ENCODE measurements at regions not wholly inside any gene's neighbourhood (a gene's known extent, or its start where the extent isn't known, plus 50 kb on each side); places are given as distances from the start of the nearest gene placed in this dataset.
"Not testable (repeated sequence)": the region's sequence is repeated elsewhere in the genome, so short reads cannot be mapped to it uniquely, and the experiment has no call there.

DNA sequence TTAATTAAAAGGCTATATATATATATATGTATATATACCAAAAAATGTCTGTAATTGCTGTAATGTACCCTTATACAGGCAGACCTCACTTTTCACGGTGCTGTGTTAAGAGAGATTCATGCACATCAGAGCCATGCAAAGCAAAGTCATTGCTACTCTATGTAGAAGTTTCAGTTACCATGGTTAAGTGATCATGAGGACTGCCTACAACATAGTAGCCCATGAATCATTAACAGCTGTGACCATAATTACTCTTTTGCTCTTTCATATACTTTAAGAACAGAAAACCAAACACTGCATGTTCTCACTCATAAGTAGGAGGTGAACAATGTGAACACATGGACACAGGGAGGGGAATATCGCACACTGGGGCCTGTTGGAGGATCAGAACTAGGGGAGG, 225.3 kb upstream of the EPHA3 start:
- Histone ChIP-seq H3K9ac (ENCODE audit: insufficient read depth in 1 of 2, low read length in 2 of 2) (no peak overlapping the region), H3K9me3 (ENCODE audit: control insufficient read depth in 4 of 4, insufficient read depth in 3 of 4, low read length in 3 of 4) (peaks cover 0 to 2% (median 0%) of the 10 kb centered on the region in 4 donors), H3K4me1 (ENCODE audit: control insufficient read depth in 5 of 5, insufficient read depth in 5 of 5, low read length in 5 of 5) (no peaks in the 10 kb centered on the region), H3K27ac (ENCODE audit: low read depth in 1 of 2, low read length in 1 of 2) (no peak overlapping the region), H3K36me3 (ENCODE audit: control insufficient read depth in 4 of 4, insufficient read depth in 4 of 4, low read length in 4 of 4) (no peaks in the 10 kb centered on the region), H3K27me3 (ENCODE audit: control insufficient read depth in 3 of 3, insufficient read depth in 3 of 3, low read length in 2 of 3) (no peaks in the 10 kb centered on the region), H3K4me3 (no peak overlapping the region)
- TF ChIP-seq, protein P1, sequence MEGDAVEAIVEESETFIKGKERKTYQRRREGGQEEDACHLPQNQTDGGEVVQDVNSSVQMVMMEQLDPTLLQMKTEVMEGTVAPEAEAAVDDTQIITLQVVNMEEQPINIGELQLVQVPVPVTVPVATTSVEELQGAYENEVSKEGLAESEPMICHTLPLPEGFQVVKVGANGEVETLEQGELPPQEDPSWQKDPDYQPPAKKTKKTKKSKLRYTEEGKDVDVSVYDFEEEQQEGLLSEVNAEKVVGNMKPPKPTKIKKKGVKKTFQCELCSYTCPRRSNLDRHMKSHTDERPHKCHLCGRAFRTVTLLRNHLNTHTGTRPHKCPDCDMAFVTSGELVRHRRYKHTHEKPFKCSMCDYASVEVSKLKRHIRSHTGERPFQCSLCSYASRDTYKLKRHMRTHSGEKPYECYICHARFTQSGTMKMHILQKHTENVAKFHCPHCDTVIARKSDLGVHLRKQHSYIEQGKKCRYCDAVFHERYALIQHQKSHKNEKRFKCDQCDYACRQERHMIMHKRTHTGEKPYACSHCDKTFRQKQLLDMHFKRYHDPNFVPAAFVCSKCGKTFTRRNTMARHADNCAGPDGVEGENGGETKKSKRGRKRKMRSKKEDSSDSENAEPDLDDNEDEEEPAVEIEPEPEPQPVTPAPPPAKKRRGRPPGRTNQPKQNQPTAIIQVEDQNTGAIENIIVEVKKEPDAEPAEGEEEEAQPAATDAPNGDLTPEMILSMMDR (IDR thresholded peaks at IDR 0.05; ENCODE audit: control extremely low read depth, extremely low read depth): no peak
- WGBS, 2 donors: 70 to 81% methylated on average over 2 of the region's 2 CpGs
- ATAC-seq (ENCODE audit: insufficient read depth, low FRiP score) (no peak), DNase-seq (peak in 1 of 3 donors; percentile 29)

- H3K36me3 ChIP-seq (ENCODE audit: control insufficient read depth in 4 of 4, insufficient read depth in 4 of 4, low read length in 4 of 4); H3K4me3 ChIP-seq; H3K27ac ChIP-seq (ENCODE audit: low read depth in 1 of 2, low read length in 1 of 2); DNase-seq; H3K27me3 ChIP-seq (ENCODE audit: control insufficient read depth in 3 of 3, insufficient read depth in 3 of 3, low read length in 2 of 3); ATAC-seq (ENCODE audit: insufficient read depth, low FRiP score); H3K9me3 ChIP-seq (ENCODE audit: control insufficient read depth in 4 of 4, insufficient read depth in 3 of 4, low read length in 3 of 4); H3K9ac ChIP-seq (ENCODE audit: insufficient read depth in 1 of 2, low read length in 2 of 2); H3K4me1 ChIP-seq (ENCODE audit: control insufficient read depth in 5 of 5, insufficient read depth in 5 of 5, low read length in 5 of 5): not testable (repeated sequence)
- 94 to 97% methylated on average over 12 of the region's 12 CpGs for WGBS, 2 donors
These were observed 220.8 kb upstream of the EPHA3 start for GRCh38 chr3:88886624-88887023.

DNA sequence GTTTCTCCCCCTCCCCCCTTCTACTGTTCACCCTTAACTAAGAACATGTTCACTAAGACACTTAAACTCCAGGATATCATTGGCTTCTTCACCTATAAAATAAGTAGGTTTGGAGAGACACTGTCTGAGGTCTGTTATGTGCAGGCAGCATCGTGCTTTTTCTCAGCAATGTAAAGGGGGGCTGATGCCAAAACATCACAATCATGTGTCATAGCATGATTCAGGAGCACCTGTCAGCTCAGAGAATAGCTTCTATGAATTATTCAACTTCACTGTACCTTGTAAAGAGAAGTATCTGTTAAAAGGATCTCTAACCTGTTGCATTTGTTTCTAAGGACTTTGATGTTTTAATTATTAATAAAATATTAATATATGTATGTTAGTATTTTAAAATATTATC, 211.4 kb upstream of the EPHA3 start:
- H3K27me3 ChIP-seq (ENCODE audit: control insufficient read depth in 3 of 3, insufficient read depth in 3 of 3, low read length in 2 of 3): no peaks in the 10 kb centered on the region
- H3K9me3 ChIP-seq (ENCODE audit: control insufficient read depth in 4 of 4, insufficient read depth in 3 of 4, low read length in 3 of 4): no peaks in the 10 kb centered on the region
- no peaks in the 10 kb centered on the region for H3K4me1 ChIP-seq (ENCODE audit: control insufficient read depth in 5 of 5, insufficient read depth in 5 of 5, low read length in 5 of 5)
- no peak overlapping the region for H3K27ac ChIP-seq (ENCODE audit: low read depth in 1 of 2, low read length in 1 of 2)
- WGBS, 2 donors: 65 to 79% methylated on average over 1 of the region's 1 CpG
- H3K4me3 ChIP-seq: no peak overlapping the region
- no peak overlapping the region for H3K9ac ChIP-seq (ENCODE audit: insufficient read depth in 1 of 2, low read length in 2 of 2)
- no peak for DNase-seq
- no peaks in the 10 kb centered on the region for H3K36me3 ChIP-seq (ENCODE audit: control insufficient read depth in 4 of 4, insufficient read depth in 4 of 4, low read length in 4 of 4)
- ATAC-seq (ENCODE audit: insufficient read depth, low FRiP score): no peak
- TF ChIP-seq, protein P1 (IDR thresholded peaks at IDR 0.05; ENCODE audit: control extremely low read depth, extremely low read depth): no peak

- Histone ChIP-seq H3K27ac (ENCODE audit: low read depth in 1 of 2, low read length in 1 of 2) (no peak overlapping the region), H3K36me3 (ENCODE audit: control insufficient read depth in 4 of 4, insufficient read depth in 4 of 4, low read length in 4 of 4) (no peaks in the 10 kb centered on the region), H3K4me3 (no peak overlapping the region), H3K4me1 (ENCODE audit: control insufficient read depth in 5 of 5, insufficient read depth in 5 of 5, low read length in 5 of 5) (no peaks in the 10 kb centered on the region), H3K27me3 (ENCODE audit: control insufficient read depth in 3 of 3, insufficient read depth in 3 of 3, low read length in 2 of 3) (no peaks in the 10 kb centered on the region), H3K9me3 (ENCODE audit: control insufficient read depth in 4 of 4, insufficient read depth in 3 of 4, low read length in 3 of 4) (no peaks in the 10 kb centered on the region), H3K9ac (ENCODE audit: insufficient read depth in 1 of 2, low read length in 2 of 2) (no peak overlapping the region)
- 76 to 82% methylated on average over 3 of the region's 3 CpGs for WGBS, 2 donors
- TF ChIP-seq, protein P1 (IDR thresholded peaks at IDR 0.05; ENCODE audit: control extremely low read depth, extremely low read depth): no peak
- ATAC-seq (ENCODE audit: insufficient read depth, low FRiP score) (no peak), DNase-seq (no peak)
These were observed 195.0 kb upstream of the EPHA3 start for GRCh38 chr3:88912294-88912877.

Measured in lung (tissue), 11 donors.